ENCODE measurements at regions not wholly inside any gene's neighbourhood (a gene's known extent, or its start where the extent isn't known, plus 50 kb on each side); places are given as distances from the start of the nearest gene placed in this dataset.

- DNase-seq (ENCODE audit: unreplicated experiment): no peak
- no TSS peak for BruUV-seq (replicated peaks)
- intact Hi-C loops (cut with micrococcal nuclease): no loop called here
- POLR2A ChIA-PET: no interaction called here
- H3K4me1 Mint-ChIP-seq (ENCODE audit: insufficient read depth, unreplicated experiment): no peaks in the 10 kb centered on the region
- CTCF ChIA-PET: interaction anchor here (0.6 to 1.3 kb wide), 2 partner anchors 547 to 678 kb away, joined by 3 read pairs; no protein-coding TSS in a partner anchor
- no peak overlapping the region for H3K27ac Mint-ChIP-seq (ENCODE audit: low read depth, unreplicated experiment)
- no peaks in the 10 kb centered on the region for H3K9me3 Mint-ChIP-seq (ENCODE audit: unreplicated experiment)
- H3K27me3 Mint-ChIP-seq (ENCODE audit: insufficient read depth, unreplicated experiment): no peaks in the 10 kb centered on the region
- no peak overlapping the region for H3K4me3 Mint-ChIP-seq (ENCODE audit: unreplicated experiment)
- no peaks in the 10 kb centered on the region for H3K36me3 Mint-ChIP-seq (ENCODE audit: insufficient read depth, unreplicated experiment)
- no peak for TF ChIP-seq CTCF (IDR thresholded peaks at IDR 0.05; ENCODE audit: unreplicated experiment)
Observed at GRCh38 chr13:34002924-34003323, 185.0 kb downstream of the RFC3 start.

GRCh38 chr13:34003656-34004055 is 185.7 kb downstream of the RFC3 start:
- no peaks in the 10 kb centered on the region for H3K4me1 Mint-ChIP-seq (ENCODE audit: insufficient read depth, unreplicated experiment)
- POLR2A ChIA-PET: interaction anchor here (0.6 kb wide), 1 partner anchor 28 kb away, joined by 3 read pairs; no protein-coding TSS in a partner anchor
- H3K27ac Mint-ChIP-seq (ENCODE audit: low read depth, unreplicated experiment): no peak overlapping the region
- intact Hi-C loops (cut with micrococcal nuclease): no loop called here
- no TSS peak for BruUV-seq (replicated peaks)
- no peaks in the 10 kb centered on the region for H3K27me3 Mint-ChIP-seq (ENCODE audit: insufficient read depth, unreplicated experiment)
- no peaks in the 10 kb centered on the region for H3K9me3 Mint-ChIP-seq (ENCODE audit: unreplicated experiment)
- TF ChIP-seq CTCF (IDR thresholded peaks at IDR 0.05; ENCODE audit: unreplicated experiment): no peak
- no peaks in the 10 kb centered on the region for H3K36me3 Mint-ChIP-seq (ENCODE audit: insufficient read depth, unreplicated experiment)
- CTCF ChIA-PET: interaction anchor here (1.3 kb wide), 1 partner anchor 677 kb away, joined by 3 read pairs; no protein-coding TSS in a partner anchor
- no peak overlapping the region for H3K4me3 Mint-ChIP-seq (ENCODE audit: unreplicated experiment)
- DNase-seq (ENCODE audit: unreplicated experiment): no peak

- Mint-ChIP-seq H3K27me3 (ENCODE audit: insufficient read depth, unreplicated experiment) (no peaks in the 10 kb centered on the region), H3K27ac (ENCODE audit: low read depth, unreplicated experiment) (no peak overlapping the region), H3K4me3 (ENCODE audit: unreplicated experiment) (no peak overlapping the region), H3K4me1 (ENCODE audit: insufficient read depth, unreplicated experiment) (no peaks in the 10 kb centered on the region), H3K36me3 (ENCODE audit: insufficient read depth, unreplicated experiment) (no peaks in the 10 kb centered on the region), H3K9me3 (ENCODE audit: unreplicated experiment) (no peaks in the 10 kb centered on the region)
- intact Hi-C loops (cut with micrococcal nuclease): no loop called here
- TF ChIP-seq CTCF (IDR thresholded peaks at IDR 0.05; ENCODE audit: unreplicated experiment): no peak
- ChIA-PET POLR2A (no interaction called here), CTCF (interaction anchor here (0.6 to 0.9 kb wide), 2 partner anchors 39 to 121 kb away, joined by 3 read pairs; no protein-coding TSS in a partner anchor)
- no TSS peak for BruUV-seq (replicated peaks)
- DNase-seq (ENCODE audit: unreplicated experiment): no peak
Observed at GRCh38 chr13:34004676-34005075, 186.7 kb downstream of the RFC3 start.

- TF ChIP-seq CTCF (IDR thresholded peaks at IDR 0.05; ENCODE audit: unreplicated experiment): no peak
- Mint-ChIP-seq H3K4me1 (ENCODE audit: insufficient read depth, unreplicated experiment) (no peaks in the 10 kb centered on the region), H3K27me3 (ENCODE audit: insufficient read depth, unreplicated experiment) (no peaks in the 10 kb centered on the region), H3K4me3 (ENCODE audit: unreplicated experiment) (no peak overlapping the region), H3K36me3 (ENCODE audit: insufficient read depth, unreplicated experiment) (no peaks in the 10 kb centered on the region), H3K27ac (ENCODE audit: low read depth, unreplicated experiment) (no peak overlapping the region), H3K9me3 (ENCODE audit: unreplicated experiment) (no peaks in the 10 kb centered on the region)
- no peak for DNase-seq (ENCODE audit: unreplicated experiment)
- ChIA-PET CTCF (interaction anchor here (0.6 kb wide), 1 partner anchor 148 kb away, joined by 3 read pairs; no protein-coding TSS in a partner anchor), POLR2A (no interaction called here)
- BruUV-seq (replicated peaks): no TSS peak
- intact Hi-C loops (cut with micrococcal nuclease): no loop called here
Observed at GRCh38 chr13:34006011-34006410, 188.1 kb downstream of the RFC3 start.

All from MCF 10A (cell line).